GM21526 (cell line): ENCODE measurements at regions not wholly inside any gene's neighbourhood (a gene's known extent, or its start where the extent isn't known, plus 50 kb on each side); places are given as distances from the start of the nearest gene placed in this dataset.
"Not testable (repeated sequence)": the region's sequence is repeated elsewhere in the genome, so short reads cannot be mapped to it uniquely, and the experiment has no call there.

Experiments used
- ATAC-seq: cut with Tn5 transposase; IDR thresholded peaks from one replicate; pipeline ENCODE4 v1.9.1; 2021; ENCODE audit warnings: moderate library complexity; ENCODE audit not compliant: unreplicated experiment, low FRiP score

- ATAC-seq = no peak
Measured at GRCh38 chr5:109630093-109630492, 59.6 kb upstream of the MAN2A1 start.

- ATAC-seq = no peak
Measured at GRCh38 chr5:109628591-109628990, 61.1 kb upstream of the MAN2A1 start.

GRCh38 chr5:109621266-109621665, 68.5 kb upstream of the MAN2A1 start:
- ATAC-seq = not testable (repeated sequence)

- no peak for ATAC-seq
Measured at GRCh38 chr5:109620651-109621050, 69.1 kb upstream of the MAN2A1 start.

GRCh38 chr5:109619606-109620005, 70.1 kb upstream of the MAN2A1 start:
- ATAC-seq = no peak

- no peak for ATAC-seq
Measured at GRCh38 chr5:109619021-109619460, 70.7 kb upstream of the MAN2A1 start.

- no peak for ATAC-seq
Measured at GRCh38 chr5:109614981-109615380, 74.7 kb upstream of the MAN2A1 start.

- no peak for ATAC-seq
Measured at GRCh38 chr5:109614301-109614700, 75.4 kb upstream of the MAN2A1 start.

- ATAC-seq = no peak
Measured at GRCh38 chr5:109612278-109612905, 77.3 kb upstream of the MAN2A1 start.

GRCh38 chr5:109611505-109611904, 78.2 kb upstream of the MAN2A1 start:
- ATAC-seq = no peak

GRCh38 chr5:109611061-109611460, 78.7 kb upstream of the MAN2A1 start:
- no peak for ATAC-seq

- ATAC-seq = no peak
Measured at GRCh38 chr5:109610581-109610980, 79.1 kb upstream of the MAN2A1 start.

GRCh38 chr5:109605207-109605730, 84.5 kb upstream of the MAN2A1 start:
- ATAC-seq = no peak

GRCh38 chr5:109604758-109605157, 85.0 kb upstream of the MAN2A1 start:
- no peak for ATAC-seq

GRCh38 chr5:109601736-109602135, 88.0 kb upstream of the MAN2A1 start:
- no peak for ATAC-seq

- no peak for ATAC-seq
Measured at GRCh38 chr5:109597893-109598292, 91.8 kb upstream of the MAN2A1 start.

GRCh38 chr5:109594217-109594616, 95.5 kb upstream of the MAN2A1 start:
- ATAC-seq = no peak

GRCh38 chr5:109590799-109591198, 98.9 kb upstream of the MAN2A1 start:
- ATAC-seq = no peak

GRCh38 chr5:109589986-109590385, 99.7 kb upstream of the MAN2A1 start:
- no peak for ATAC-seq

- no peak for ATAC-seq
Measured at GRCh38 chr5:109589239-109589638, 100.5 kb upstream of the MAN2A1 start.

- ATAC-seq = no peak
Measured at GRCh38 chr5:109588281-109589035, 101.3 kb upstream of the MAN2A1 start.
